Endothelial cell of umbilical vein (primary cell): ENCODE measurements at regions not wholly inside any gene's neighbourhood (a gene's known extent, or its start where the extent isn't known, plus 50 kb on each side); places are given as distances from the start of the nearest gene placed in this dataset.

Experiments used
- BruUV-seq: library from RNA; stranded (reverse); fragments of 400-500 nt; replicated peaks from 2 replicates; lab custom pipeline; 2021; lab: Mats Ljungman, UMichigan
- CTCF ChIA-PET: fragments of 300-600, 350-600 bp; sonication (Branson Sonifier 250); formaldehyde crosslinking; loops from one replicate; lab custom pipeline; 2021; ENCODE audit warnings: antibody characterized with exemption, inconsistent platforms; lab: Charles Lee
- POLR2A ChIA-PET: fragments of 300-600, 350-600 bp; sonication (Branson Sonifier 250); formaldehyde crosslinking; loops from one replicate; lab custom pipeline; 2021; ENCODE audit warnings: antibody characterized with exemption, inconsistent platforms; lab: Charles Lee
- DNase-seq: peaks from one replicate; pipeline ENCODE4 v3.0.0-alpha.2; 2011; ENCODE audit warnings: low read depth, low spot score
- FAIRE-seq: peaks from 2 replicates; lab custom pipeline; 2011; peaks lifted over from hg19 to GRCh38; lab: Jason Lieb, UNC
- H2AFZ ChIP-seq: 2 replicates; pipeline ENCODE4 v1.6.0; 2012; ENCODE audit warnings: low read depth, low read length, control low read depth, inconsistent platforms
- H3K27ac ChIP-seq: 2 replicates; pipeline ENCODE4 v1.5.1; 2011; ENCODE audit warnings: low read depth, mild to moderate bottlenecking, control low read depth, low read length, moderate library complexity; ENCODE audit not compliant: insufficient read depth
- H3K27me3 ChIP-seq, 2 experiments: 2 replicates each; pipeline versions ENCODE4 v1.6.0 to v1.6.1; 2011; ENCODE audit warnings: low read length in 2 of 2, mixed read lengths in 1 of 2; ENCODE audit not compliant: control insufficient read depth in 2 of 2, insufficient read depth in 2 of 2
- H3K36me3 ChIP-seq, 2 experiments: 2 replicates in 1 of 2; 3 replicates in 1 of 2; pipeline ENCODE4 v1.5.1; 2011; ENCODE audit warnings: low read length in 2 of 2, mild to moderate bottlenecking in 1 of 2, moderate library complexity in 1 of 2; ENCODE audit not compliant: control insufficient read depth in 2 of 2, insufficient read depth in 2 of 2; ENCODE audit errors: extremely low read depth in 1 of 2
- H3K4me1 ChIP-seq: 3 replicates; pipeline ENCODE4 v1.5.1; 2011; ENCODE audit warnings: mild to moderate bottlenecking, low read length; ENCODE audit not compliant: control insufficient read depth, insufficient read depth; ENCODE audit errors: extremely low read depth
- H3K4me2 ChIP-seq: 2 replicates; pipeline ENCODE4 v1.6.1; 2011; ENCODE audit warnings: low read length, control low read depth, mixed read lengths; ENCODE audit not compliant: insufficient read depth
- H3K4me3 ChIP-seq, 3 experiments: fragments of 200-600 bp in 1 of 3; sonication (generic), shearing (Covaris generic) in 1 of 3; replicated peaks in 1 of 3; 2 replicates each; pipeline ENCODE4 v1.5.1; 2011 to 2016; ENCODE audit warnings: control low read depth in 3 of 3, low read length in 3 of 3, mild to moderate bottlenecking in 2 of 3, inconsistent platforms in 1 of 3, low read depth in 1 of 3, moderate library complexity in 1 of 3; ENCODE audit not compliant: insufficient read depth in 1 of 3
- H3K79me2 ChIP-seq: 2 replicates; pipeline ENCODE4 v1.6.0; 2012; ENCODE audit warnings: low read length, inconsistent platforms; ENCODE audit not compliant: control insufficient read depth, insufficient read depth
- H3K9ac ChIP-seq: replicated peaks from 2 replicates; pipeline ENCODE3; 2011; ENCODE audit warnings: low read length, control low read depth; ENCODE audit not compliant: insufficient read depth; ENCODE audit errors: extremely low read depth
- H3K9me1 ChIP-seq: replicated peaks from 3 replicates; pipeline ENCODE4 v1.6.0; 2011; ENCODE audit warnings: mild to moderate bottlenecking, low read length; ENCODE audit not compliant: control insufficient read depth, insufficient read depth; ENCODE audit errors: extremely low read depth
- H3K9me3 ChIP-seq: replicated peaks from 2 replicates; pipeline ENCODE4 v1.5.1; 2012; ENCODE audit warnings: low read length, inconsistent platforms; ENCODE audit not compliant: control insufficient read depth, insufficient read depth
- H4K20me1 ChIP-seq: replicated peaks from 2 replicates; pipeline ENCODE3; 2011; ENCODE audit warnings: mild to moderate bottlenecking, low read length; ENCODE audit not compliant: control insufficient read depth, insufficient read depth; ENCODE audit errors: extremely low read depth
- EZH2 ChIP-seq: IDR thresholded peaks from 2 replicates; pipeline ENCODE4 v1.6.1; 2012; ENCODE audit warnings: borderline replicate concordance, low read depth, mild to moderate bottlenecking, moderate library complexity, low read length, inconsistent platforms; ENCODE audit not compliant: severe bottlenecking
- FOS ChIP-seq: IDR thresholded peaks from 2 replicates; pipeline ENCODE4 v1.6.1; 2011; ENCODE audit warnings: mild to moderate bottlenecking, low read length, moderate library complexity, borderline replicate concordance; ENCODE audit not compliant: insufficient read depth
- GATA2 ChIP-seq: IDR thresholded peaks from 2 replicates; pipeline ENCODE4 v1.7.0; 2011; ENCODE audit warnings: low read depth, mild to moderate bottlenecking, moderate library complexity, mixed read lengths, low read length; ENCODE audit not compliant: insufficient read length, insufficient read depth
- JUN ChIP-seq: IDR thresholded peaks from 2 replicates; pipeline ENCODE4 v1.6.1; 2011; ENCODE audit warnings: borderline replicate concordance, low read depth; ENCODE audit not compliant: insufficient read length, insufficient read depth
- POLR2A ChIP-seq: IDR thresholded peaks from 2 replicates; pipeline ENCODE4 v1.6.1; 2012; ENCODE audit warnings: low read depth, mild to moderate bottlenecking, control low read depth, low read length
- POLR2AphosphoS5 ChIP-seq: IDR thresholded peaks from 2 replicates; pipeline ENCODE4 v1.6.1; 2012; ENCODE audit warnings: low read depth, mild to moderate bottlenecking, control low read depth, low read length, moderate library complexity; ENCODE audit not compliant: insufficient read depth
- dilution Hi-C: fragments of 300-500 bp; cut with MboI; formaldehyde crosslinking; loops from one replicate; pipeline ENCODE4 v1.15.0; 2019; ENCODE audit warnings: low sequenced_read_pairs; ENCODE audit not compliant: extremely low pct_ligation_motif_present
- intact Hi-C: fragments of 100-400 bp; cut with micrococcal nuclease; formaldehyde crosslinking; loops from one replicate; pipeline ENCODE4 v1.10.0; 2022
- TF ChIP-seq, protein P1 (sequence below), 2 donors: IDR thresholded peaks; 1 replicate in 1 of 2; 2 replicates in 1 of 2; pipeline ENCODE4 v1.5.1; 2011; ENCODE audit warnings: low read length in 2 of 2, mild to moderate bottlenecking in 2 of 2, moderate library complexity in 2 of 2, control low read depth in 1 of 2, inconsistent platforms in 1 of 2, low read depth in 1 of 2; ENCODE audit not compliant: insufficient read depth in 1 of 2; ENCODE audit errors: extremely low read depth in 1 of 2

- TF ChIP-seq, protein P1, sequence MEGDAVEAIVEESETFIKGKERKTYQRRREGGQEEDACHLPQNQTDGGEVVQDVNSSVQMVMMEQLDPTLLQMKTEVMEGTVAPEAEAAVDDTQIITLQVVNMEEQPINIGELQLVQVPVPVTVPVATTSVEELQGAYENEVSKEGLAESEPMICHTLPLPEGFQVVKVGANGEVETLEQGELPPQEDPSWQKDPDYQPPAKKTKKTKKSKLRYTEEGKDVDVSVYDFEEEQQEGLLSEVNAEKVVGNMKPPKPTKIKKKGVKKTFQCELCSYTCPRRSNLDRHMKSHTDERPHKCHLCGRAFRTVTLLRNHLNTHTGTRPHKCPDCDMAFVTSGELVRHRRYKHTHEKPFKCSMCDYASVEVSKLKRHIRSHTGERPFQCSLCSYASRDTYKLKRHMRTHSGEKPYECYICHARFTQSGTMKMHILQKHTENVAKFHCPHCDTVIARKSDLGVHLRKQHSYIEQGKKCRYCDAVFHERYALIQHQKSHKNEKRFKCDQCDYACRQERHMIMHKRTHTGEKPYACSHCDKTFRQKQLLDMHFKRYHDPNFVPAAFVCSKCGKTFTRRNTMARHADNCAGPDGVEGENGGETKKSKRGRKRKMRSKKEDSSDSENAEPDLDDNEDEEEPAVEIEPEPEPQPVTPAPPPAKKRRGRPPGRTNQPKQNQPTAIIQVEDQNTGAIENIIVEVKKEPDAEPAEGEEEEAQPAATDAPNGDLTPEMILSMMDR (IDR thresholded peaks at IDR 0.05; ENCODE audit: extremely low read depth in 1 of 2, insufficient read depth in 1 of 2, low read depth in 1 of 2, low read length in 2 of 2): no peak
- TF ChIP-seq POLR2A (no peak), FOS (no peak), JUN (no peak), POLR2AphosphoS5 (no peak), GATA2 (no peak), EZH2 (no peak)
- H3K9ac ChIP-seq: no peak overlapping the region
- H3K4me1 ChIP-seq: no peaks in the 10 kb centered on the region
- H3K79me2 ChIP-seq: no peaks in the 10 kb centered on the region
- no peaks in the 10 kb centered on the region for H3K27me3 ChIP-seq
- H3K36me3 ChIP-seq: no peaks in the 10 kb centered on the region
- H3K27ac ChIP-seq: no peak overlapping the region
- ChIA-PET POLR2A (no interaction called here), CTCF (no interaction called here)
- no TSS peak for BruUV-seq
- no peak overlapping the region for H3K4me3 ChIP-seq
- H3K4me2 ChIP-seq: no peak overlapping the region
- no peaks in the 10 kb centered on the region for H3K9me1 ChIP-seq
- H4K20me1 ChIP-seq: no peaks in the 10 kb centered on the region
- intact Hi-C loops (no loop called here), dilution Hi-C loops (no loop called here)
- no peaks in the 10 kb centered on the region for H3K9me3 ChIP-seq
- no peak for FAIRE-seq
- DNase-seq: no peak
- H2AFZ ChIP-seq: no peak overlapping the region
These were observed 102.3 kb upstream of the GRIA3 start for GRCh38 chrX:123081776-123082175.

- Histone ChIP-seq H3K27me3 (no peaks in the 10 kb centered on the region), H3K36me3 (no peaks in the 10 kb centered on the region), H3K4me1 (no peaks in the 10 kb centered on the region), H4K20me1 (no peaks in the 10 kb centered on the region), H2AFZ (no peak overlapping the region), H3K79me2 (no peaks in the 10 kb centered on the region), H3K9me3 (no peaks in the 10 kb centered on the region), H3K9me1 (no peaks in the 10 kb centered on the region), H3K4me2 (no peak overlapping the region), H3K9ac (no peak overlapping the region), H3K27ac (no peak overlapping the region), H3K4me3 (no peak overlapping the region)
- FAIRE-seq: no peak
- no peak for TF ChIP-seq EZH2
- TF ChIP-seq POLR2A: no peak
- TF ChIP-seq GATA2: no peak
- TF ChIP-seq JUN: no peak
- no peak for TF ChIP-seq FOS
- TF ChIP-seq, protein P1 (IDR thresholded peaks at IDR 0.05; ENCODE audit: extremely low read depth in 1 of 2, insufficient read depth in 1 of 2, low read depth in 1 of 2, low read length in 2 of 2): no peak
- no TSS peak for BruUV-seq
- ChIA-PET POLR2A (no interaction called here), CTCF (no interaction called here)
- intact Hi-C loops: no loop called here
- DNase-seq: no peak
- dilution Hi-C loops: no loop called here
These were observed 100.2 kb upstream of the GRIA3 start for GRCh38 chrX:123083924-123084323.
